K562 (cell line): ENCODE measurements at regions not wholly inside any gene's neighbourhood (a gene's known extent, or its start where the extent isn't known, plus 50 kb on each side); places are given as distances from the start of the nearest gene placed in this dataset.

Experiments
- ATAC-seq: fragments of 200-7000 bp; cut with Tn5 transposase; 3 replicates; pipeline ENCODE4 v1.9.1; 2020; ENCODE audit warnings: moderate library complexity
- BruUV-seq: library from RNA; stranded (reverse); fragments of 400-500 nt; replicated peaks from 2 replicates; lab custom pipeline; 2021; lab: Mats Ljungman, UMichigan
- CTCF ChIA-PET: fragments of 300-600 bp; formaldehyde crosslinking; extraction: SDS; loops from one replicate; lab custom pipeline; 2021; ENCODE audit warnings: low intra/inter-chr PET ratio; lab: Yijun Ruan, JAX
- POLR2A ChIA-PET: fragments of 300-600, 350-650 bp; sonication (Branson Sonifier 250); formaldehyde crosslinking; extraction: SDS; loops from one replicate; lab custom pipeline; 2021; ENCODE audit warnings: antibody characterized with exemption, inconsistent platforms; lab: Yijun Ruan, JAX
- DNase-seq, 4 experiments: peaks; one replicate each; pipeline versions ENCODE4 v3.0.0 to v3.0.0-alpha.2; 2011 to 2018; ENCODE audit warnings: low spot score in 3 of 4, mixed read lengths in 3 of 4; ENCODE audit errors: extremely low read depth in 1 of 4
- FAIRE-seq: peaks from 2 replicates; lab custom pipeline; 2011; peaks lifted over from hg19 to GRCh38; lab: Jason Lieb, UNC
- H2AFZ ChIP-seq: 2 replicates; pipeline ENCODE4 v1.6.0; 2011; ENCODE audit warnings: low read depth, low read length, control low read depth, inconsistent platforms
- H3K27ac ChIP-seq: fragments of 200-600 bp; 3 replicates; pipeline ENCODE4 v1.8.0; 2011; ENCODE audit warnings: low read depth, mild to moderate bottlenecking, control low read depth, inconsistent platforms, low read length, moderate library complexity, mixed read lengths; ENCODE audit errors: extremely low read depth
- H3K27me3 ChIP-seq, 2 experiments: fragments of 300-600 bp in 1 of 2; 2 replicates in 1 of 2; 3 replicates in 1 of 2; pipeline versions ENCODE4 v1.6.0 to v1.8.0; 2011; ENCODE audit warnings: inconsistent platforms in 2 of 2, low read length in 2 of 2, mild to moderate bottlenecking in 1 of 2, mixed read lengths in 1 of 2, moderate library complexity in 1 of 2; ENCODE audit not compliant: control insufficient read depth in 2 of 2, insufficient read depth in 2 of 2
- H3K36me3 ChIP-seq: fragments of 300-600 bp; 3 replicates; pipeline ENCODE4 v1.8.0; 2011; ENCODE audit warnings: mild to moderate bottlenecking, low read length, inconsistent platforms; ENCODE audit not compliant: control insufficient read depth, insufficient read depth
- H3K4me1 ChIP-seq, 2 experiments: fragments of 200-600 bp in 1 of 2; replicated peaks in 1 of 2; 2 replicates in 1 of 2; 3 replicates in 1 of 2; pipeline versions ENCODE4 v1.5.1 to v1.8.0; 2011; ENCODE audit warnings: inconsistent platforms in 2 of 2, low read length in 2 of 2, mild to moderate bottlenecking in 1 of 2, mixed read lengths in 1 of 2, moderate library complexity in 1 of 2; ENCODE audit not compliant: control insufficient read depth in 2 of 2, insufficient read depth in 2 of 2
- H3K4me2 ChIP-seq: 2 replicates; pipeline ENCODE4 v1.6.1; 2011; ENCODE audit warnings: low read length, control low read depth, inconsistent platforms, mixed read lengths; ENCODE audit not compliant: insufficient read depth
- H3K4me3 ChIP-seq: fragments of 200-600 bp; sonication (generic), shearing (Covaris generic); 2 replicates; pipeline ENCODE4 v1.5.1; 2016; ENCODE audit warnings: control low read depth, inconsistent platforms
- H3K79me2 ChIP-seq: fragments of 200-600 bp; 3 replicates; pipeline ENCODE4 v1.8.0; 2011; ENCODE audit warnings: low read length, inconsistent platforms; ENCODE audit not compliant: control insufficient read depth, insufficient read depth
- H3K9ac ChIP-seq, 2 experiments: 2 replicates each; pipeline versions ENCODE4 v1.6.0 to v1.6.1; 2011; ENCODE audit warnings: low read depth in 2 of 2, low read length in 2 of 2, control low read depth in 1 of 2, inconsistent platforms in 1 of 2, mild to moderate bottlenecking in 1 of 2, mixed read lengths in 1 of 2; ENCODE audit not compliant: insufficient read depth in 1 of 2
- H3K9me1 ChIP-seq: one replicate; pipeline ENCODE4 v1.6.0; 2011; ENCODE audit warnings: inconsistent platforms, mild to moderate bottlenecking, low read length, moderate library complexity; ENCODE audit not compliant: control insufficient read depth, insufficient read depth
- H3K9me3 ChIP-seq: replicated peaks from 2 replicates; pipeline ENCODE4 v1.5.1; 2011; ENCODE audit warnings: low read depth, low read length, inconsistent platforms; ENCODE audit not compliant: control insufficient read depth, insufficient read depth
- H4K20me1 ChIP-seq: replicated peaks from 2 replicates; pipeline ENCODE4 v1.6.1; 2011; ENCODE audit warnings: low read length, inconsistent platforms, mixed read lengths; ENCODE audit not compliant: control insufficient read depth, insufficient read depth
- BACH1 ChIP-seq: fragments of 200-800 bp; sonication (Bioruptor generic); IDR thresholded peaks from 2 replicates; pipeline ENCODE4 v1.6.1; 2016; ENCODE audit warnings: missing genetic modification characterization, missing compliant biosample characterization
- CHCHD3 ChIP-seq: fragments of 250-450 bp; sonication (Bioruptor Pico); IDR thresholded peaks from 2 replicates; pipeline ENCODE4 v2.1.2; 2022; ENCODE audit warnings: mild to moderate bottlenecking
- E2F6 ChIP-seq, 2 experiments: IDR thresholded peaks; 2 replicates each; pipeline ENCODE4 v1.6.1; 2011; ENCODE audit warnings: borderline replicate concordance in 1 of 2, control low read depth in 1 of 2, low read depth in 1 of 2, low read length in 1 of 2, mild to moderate bottlenecking in 1 of 2, mixed read lengths in 1 of 2, moderate library complexity in 1 of 2; ENCODE audit not compliant: insufficient read depth in 1 of 2, insufficient read length in 1 of 2, poor library complexity in 1 of 2, severe bottlenecking in 1 of 2; ENCODE audit errors: extremely low read depth in 1 of 2
- E4F1 ChIP-seq: fragments of 250-450 bp; sonication (Bioruptor Pico); IDR thresholded peaks from 2 replicates; pipeline ENCODE4 v1.5.0; 2021; ENCODE audit warnings: mild to moderate bottlenecking, borderline replicate concordance
- FOXM1 ChIP-seq, 2 experiments: fragments of 450-650 bp in 1 of 2; sonication (generic) in 1 of 2; formaldehyde crosslinking in 1 of 2; IDR thresholded peaks; 2 replicates each; pipeline versions ENCODE4 v1.6.1 to v1.9.0; 2017 to 2022; ENCODE audit warnings: low read depth in 2 of 2, mild to moderate bottlenecking in 2 of 2, missing genetic modification reagents in 1 of 2, moderate library complexity in 1 of 2
- ID3 ChIP-seq, 2 experiments: fragments of 250-450 bp in 1 of 2; fragments of 450-650 bp in 1 of 2; sonication (Bioruptor Pico) in 1 of 2; IDR thresholded peaks; 2 replicates each; pipeline versions ENCODE4 v1.6.1 to v1.8.0; 2016 to 2021; ENCODE audit warnings: mild to moderate bottlenecking in 2 of 2, moderate library complexity in 2 of 2, missing compliant biosample characterization in 1 of 2, missing genetic modification characterization in 1 of 2
- KAT2B ChIP-seq: IDR thresholded peaks from one replicate; pipeline ENCODE4 v1.6.1; 2012; ENCODE audit warnings: low read depth, mild to moderate bottlenecking, control low read depth, inconsistent platforms, low read length, moderate library complexity
- MCM7 ChIP-seq, 2 experiments: fragments of 450-650 bp; IDR thresholded peaks; 2 replicates each; pipeline ENCODE4 v1.6.1; 2016 to 2018
- NFE2 ChIP-seq: IDR thresholded peaks from 2 replicates; pipeline ENCODE4 v1.6.1; 2014; ENCODE audit warnings: antibody characterized with exemption, low read depth
- NR2F6 ChIP-seq: fragments of 450-650 bp; formaldehyde crosslinking; IDR thresholded peaks from 2 replicates; pipeline ENCODE4 v1.4.0; 2020; ENCODE audit warnings: mild to moderate bottlenecking
- POLR2G ChIP-seq: fragments of 200-400 bp; formaldehyde crosslinking; IDR thresholded peaks from 2 replicates; pipeline ENCODE4 v1.6.1; 2017; ENCODE audit warnings: low read depth, mild to moderate bottlenecking, antibody characterized with exemption, low read length, moderate library complexity
- RBBP5 ChIP-seq: fragments of 200-600 bp; sonication (generic); IDR thresholded peaks from 2 replicates; pipeline ENCODE4 v1.6.1; 2012; ENCODE audit warnings: borderline replicate concordance, mild to moderate bottlenecking, low read length, control low read depth, inconsistent platforms; ENCODE audit not compliant: insufficient read depth, poor library complexity, severe bottlenecking
- SRF ChIP-seq, 2 experiments: fragments of 250-450, 450-650 bp in 1 of 2; sonication (Bioruptor Pico) in 1 of 2; sonication (generic) in 1 of 2; formaldehyde crosslinking; IDR thresholded peaks; 2 replicates each; pipeline versions ENCODE4 v1.5.0 to v1.5.1; 2020 to 2022; ENCODE audit warnings: mild to moderate bottlenecking in 1 of 2, missing genetic modification reagents in 1 of 2
- TAL1 ChIP-seq: fragments of 450-650 bp; IDR thresholded peaks from 2 replicates; pipeline ENCODE4 v1.6.1; 2016; ENCODE audit warnings: mild to moderate bottlenecking
- TCF15 ChIP-seq: fragments of 250-450 bp; sonication (Bioruptor Pico); IDR thresholded peaks from 2 replicates; pipeline ENCODE4 v1.8.0; 2022; ENCODE audit warnings: moderate library complexity, mild to moderate bottlenecking, inconsistent platforms
- ZC3H11A ChIP-seq: IDR thresholded peaks from 2 replicates; pipeline ENCODE4 v1.6.1; 2012; ENCODE audit warnings: low read depth, low read length, improper control_type of control experiment
- ZNF23 ChIP-seq: fragments of 250-450 bp; sonication (Bioruptor Pico); IDR thresholded peaks from 2 replicates; pipeline ENCODE4 v1.4.0; 2020; ENCODE audit warnings: mild to moderate bottlenecking
- ZNF699 ChIP-seq: fragments of 250-450 bp; sonication (Bioruptor Pico); IDR thresholded peaks from 2 replicates; pipeline ENCODE4 v1.8.0; 2021; ENCODE audit warnings: mild to moderate bottlenecking, moderate library complexity; ENCODE audit not compliant: insufficient replicate concordance
- WGBS: fragments of 100-300 bp; shearing (Covaris generic); methylation state at CpG from one replicate; pipeline ENCODE4 v1.1.6; 2016; ENCODE audit warnings: low coverage, mixed read lengths; ENCODE audit not compliant: insufficient coverage; ENCODE audit errors: missing lambda C conversion rate; 5-methylcytosine and 5-hydroxymethylcytosine counted together
- in situ Hi-C: fragments of 300-500 bp; cut with MboI; formaldehyde crosslinking; loops from 4 replicates; pipeline ENCODE4 v1.15.0; 2018; ENCODE audit warnings: inconsistent platforms, mixed read lengths
- intact Hi-C: fragments of 100-400 bp; cut with micrococcal nuclease; formaldehyde crosslinking; loops from 2 replicates; pipeline ENCODE4 v1.14.2; 2022

GRCh38 chr10:30231071-30231652 lies 117.9 kb downstream of the MTPAP start:
- no TSS peak for BruUV-seq
- TF ChIP-seq POLR2G: no peak
- TF ChIP-seq FOXM1 (IDR thresholded peaks at IDR 0.05; ENCODE audit: low read depth): no peak
- TF ChIP-seq FOXM1 (CRISPR knock-in tag; IDR thresholded peaks at IDR 0.05; ENCODE audit: low read depth): no peak
- TF ChIP-seq ID3 (CRISPR knock-in tag; IDR thresholded peaks at IDR 0.05): no peak
- no peak for TF ChIP-seq ID3 (tag; IDR thresholded peaks at IDR 0.05)
- TF ChIP-seq ZNF23 (CRISPR knock-in tag): no peak
- no peak for TF ChIP-seq NR2F6 (CRISPR knock-in tag)
- no peak for TF ChIP-seq KAT2B
- no peak for TF ChIP-seq MCM7 (IDR thresholded peaks at IDR 0.05)
- no peak for TF ChIP-seq TCF15
- no peak for TF ChIP-seq SRF (CRISPR knock-in tag; IDR thresholded peaks at IDR 0.05)
- no peak for TF ChIP-seq RBBP5
- TF ChIP-seq CHCHD3: no peak
- TF ChIP-seq E2F6 (IDR thresholded peaks at IDR 0.05; ENCODE audit: borderline replicate concordance in 1 of 2, extremely low read depth in 1 of 2, insufficient read depth in 1 of 2, insufficient read length in 1 of 2, low read depth in 1 of 2, low read length in 1 of 2, poor library complexity in 1 of 2, severe bottlenecking in 1 of 2): no peak
- no peak for TF ChIP-seq ZNF699
- TF ChIP-seq E4F1: no peak
- no peak for TF ChIP-seq BACH1 (tag)
- TF ChIP-seq NFE2: no peak
- no peak for TF ChIP-seq ZC3H11A
- no peak for TF ChIP-seq TAL1
- Histone ChIP-seq H3K4me2 (no peak overlapping the region), H3K79me2 (no peaks in the 10 kb centered on the region), H3K27ac (no peak overlapping the region), H4K20me1 (no peaks in the 10 kb centered on the region), H3K36me3 (no peaks in the 10 kb centered on the region), H3K27me3 (peaks cover 8 to 16% of the 10 kb centered on the region in 2 experiments; a peak in 4 of 5 replicates), H3K4me1 (no peaks in the 10 kb centered on the region), H3K4me3 (no peak overlapping the region), H3K9me3 (no peaks in the 10 kb centered on the region), H2AFZ (no peak overlapping the region), H3K9me1 (no peaks in the 10 kb centered on the region), H3K9ac (no peak overlapping the region)
- ATAC-seq: no peak
- no peak for FAIRE-seq
- ChIA-PET CTCF (no interaction called here), POLR2A (interaction anchor here (0.8 to 0.9 kb wide), 2 partner anchors 23 to 134 kb away, joined by 3 to 5 read pairs; no protein-coding TSS in a partner anchor)
- in situ Hi-C loops (loop anchor here (10.0 kb wide), 1 partner anchor 226 kb away; no protein-coding TSS in a partner anchor), intact Hi-C loops (no loop called here)
- DNase-seq: no peak
- WGBS: 0% methylated on average over 8 of the region's 8 CpGs
